ENCODE measurements at regions not wholly inside any gene's neighbourhood (a gene's known extent, or its start where the extent isn't known, plus 50 kb on each side); places are given as distances from the start of the nearest gene placed in this dataset.

GRCh38 chr6:6978731-6979130 is 129.0 kb upstream of the RREB1 start:
- no peak for TF ChIP-seq CTCF (IDR thresholded peaks at IDR 0.05; ENCODE audit: borderline replicate concordance, control extremely low read depth, extremely low read depth, insufficient read depth, missing control alignments)
- in situ Hi-C loops (cut with MboI; ENCODE audit: low sequenced_read_pairs, unreplicated experiment), result no loop called here
- DNase-seq (ENCODE audit: low spot score), result no peak

- no peak for TF ChIP-seq CTCF (IDR thresholded peaks at IDR 0.05; ENCODE audit: borderline replicate concordance, control extremely low read depth, extremely low read depth, insufficient read depth, missing control alignments)
- DNase-seq (ENCODE audit: low spot score), result no peak
- in situ Hi-C loops (cut with MboI; ENCODE audit: low sequenced_read_pairs, unreplicated experiment), result no loop called here
Observed at GRCh38 chr6:6980999-6981597, 126.7 kb upstream of the RREB1 start.

GRCh38 chr6:6981681-6982322 is 126.0 kb upstream of the RREB1 start:
- no peak for TF ChIP-seq CTCF (IDR thresholded peaks at IDR 0.05; ENCODE audit: borderline replicate concordance, control extremely low read depth, extremely low read depth, insufficient read depth, missing control alignments)
- in situ Hi-C loops (cut with MboI; ENCODE audit: low sequenced_read_pairs, unreplicated experiment), result no loop called here
- DNase-seq (ENCODE audit: low spot score), result no peak

GRCh38 chr6:6982663-6983062 is 125.1 kb upstream of the RREB1 start:
- in situ Hi-C loops (cut with MboI; ENCODE audit: low sequenced_read_pairs, unreplicated experiment), result no loop called here
- no peak for TF ChIP-seq CTCF (IDR thresholded peaks at IDR 0.05; ENCODE audit: borderline replicate concordance, control extremely low read depth, extremely low read depth, insufficient read depth, missing control alignments)
- no peak for DNase-seq (ENCODE audit: low spot score)

GRCh38 chr6:6984585-6985366 is 123.0 kb upstream of the RREB1 start:
- DNase-seq (ENCODE audit: low spot score), result no peak
- TF ChIP-seq CTCF (IDR thresholded peaks at IDR 0.05; ENCODE audit: borderline replicate concordance, control extremely low read depth, extremely low read depth, insufficient read depth, missing control alignments), result no peak
- in situ Hi-C loops (cut with MboI; ENCODE audit: low sequenced_read_pairs, unreplicated experiment), result no loop called here

GRCh38 chr6:6986344-6986743 is 121.4 kb upstream of the RREB1 start:
- in situ Hi-C loops (cut with MboI; ENCODE audit: low sequenced_read_pairs, unreplicated experiment), result no loop called here
- DNase-seq (ENCODE audit: low spot score), result no peak
- no peak for TF ChIP-seq CTCF (IDR thresholded peaks at IDR 0.05; ENCODE audit: borderline replicate concordance, control extremely low read depth, extremely low read depth, insufficient read depth, missing control alignments)

Measured in GM13976 (cell line).